ENCODE measurements at regions not wholly inside any gene's neighbourhood (a gene's known extent, or its start where the extent isn't known, plus 50 kb on each side); places are given as distances from the start of the nearest gene placed in this dataset.

DNA sequence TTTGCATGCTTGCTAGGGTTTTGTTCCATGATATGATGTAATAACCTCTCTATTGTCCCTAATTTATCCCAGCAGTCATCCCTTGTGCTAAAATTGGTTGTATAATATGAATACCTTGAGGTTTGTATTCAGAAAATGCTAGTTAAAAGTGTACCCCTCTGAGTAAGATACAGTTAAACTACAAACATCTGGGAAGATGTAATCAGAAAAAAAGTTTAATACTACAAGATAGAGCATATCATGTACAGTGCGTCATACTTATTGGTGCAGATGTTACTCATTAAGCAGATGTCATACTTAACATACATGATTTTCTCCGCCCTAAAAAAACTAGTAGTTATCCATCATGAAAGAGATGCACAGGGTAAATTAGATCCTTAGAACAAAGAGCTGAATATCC lies 336.1 kb upstream of the KCND2 start:
- ChIA-PET POLR2A (no interaction called here), CTCF (no interaction called here)
- TF ChIP-seq, protein P1, sequence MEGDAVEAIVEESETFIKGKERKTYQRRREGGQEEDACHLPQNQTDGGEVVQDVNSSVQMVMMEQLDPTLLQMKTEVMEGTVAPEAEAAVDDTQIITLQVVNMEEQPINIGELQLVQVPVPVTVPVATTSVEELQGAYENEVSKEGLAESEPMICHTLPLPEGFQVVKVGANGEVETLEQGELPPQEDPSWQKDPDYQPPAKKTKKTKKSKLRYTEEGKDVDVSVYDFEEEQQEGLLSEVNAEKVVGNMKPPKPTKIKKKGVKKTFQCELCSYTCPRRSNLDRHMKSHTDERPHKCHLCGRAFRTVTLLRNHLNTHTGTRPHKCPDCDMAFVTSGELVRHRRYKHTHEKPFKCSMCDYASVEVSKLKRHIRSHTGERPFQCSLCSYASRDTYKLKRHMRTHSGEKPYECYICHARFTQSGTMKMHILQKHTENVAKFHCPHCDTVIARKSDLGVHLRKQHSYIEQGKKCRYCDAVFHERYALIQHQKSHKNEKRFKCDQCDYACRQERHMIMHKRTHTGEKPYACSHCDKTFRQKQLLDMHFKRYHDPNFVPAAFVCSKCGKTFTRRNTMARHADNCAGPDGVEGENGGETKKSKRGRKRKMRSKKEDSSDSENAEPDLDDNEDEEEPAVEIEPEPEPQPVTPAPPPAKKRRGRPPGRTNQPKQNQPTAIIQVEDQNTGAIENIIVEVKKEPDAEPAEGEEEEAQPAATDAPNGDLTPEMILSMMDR (IDR thresholded peaks at IDR 0.05), result no peak
- DNase-seq (no peak), ATAC-seq (ENCODE audit: low read depth) (no peak)
- Mint-ChIP-seq H3K9me3 (no peaks in the 10 kb centered on the region), H3K36me3 (ENCODE audit: low read depth) (no peaks in the 10 kb centered on the region), H3K27me3 (no peaks in the 10 kb centered on the region), H3K27ac (no peak overlapping the region), H3K4me3 (no peak overlapping the region), H3K4me1 (no peaks in the 10 kb centered on the region)
- intact Hi-C loops (cut with micrococcal nuclease), result loop anchor here (5.0 kb wide), 2 partner anchors 620 to 785 kb away; no protein-coding TSS in a partner anchor

DNA sequence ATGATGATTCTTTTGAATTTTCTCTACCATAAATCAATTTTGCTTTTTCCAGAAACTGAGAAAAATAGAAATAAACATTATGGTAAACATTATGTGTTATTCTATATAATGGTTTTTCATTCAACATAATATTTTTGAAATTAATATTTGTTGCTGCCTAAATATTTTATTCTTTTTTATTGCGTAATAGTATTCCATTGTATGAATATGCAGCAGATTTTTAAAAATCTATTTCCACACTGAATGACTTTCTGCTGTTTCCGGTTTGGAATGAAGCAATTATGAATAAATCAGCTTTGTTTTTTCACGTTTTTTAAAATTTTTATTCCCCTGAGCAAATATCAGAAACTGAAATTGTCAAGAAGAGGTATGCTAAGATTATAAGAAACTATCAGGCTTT lies 335.2 kb upstream of the KCND2 start:
- ChIA-PET CTCF (no interaction called here), POLR2A (no interaction called here)
- H3K4me3 Mint-ChIP-seq, result no peak overlapping the region
- ATAC-seq (ENCODE audit: low read depth) (no peak), DNase-seq (no peak)
- no peaks in the 10 kb centered on the region for H3K9me3 Mint-ChIP-seq
- no peaks in the 10 kb centered on the region for H3K4me1 Mint-ChIP-seq
- TF ChIP-seq, protein P1 (IDR thresholded peaks at IDR 0.05), result no peak
- H3K27ac Mint-ChIP-seq, result no peak overlapping the region
- no peaks in the 10 kb centered on the region for H3K36me3 Mint-ChIP-seq (ENCODE audit: low read depth)
- intact Hi-C loops (cut with micrococcal nuclease), result loop anchor here (5.0 kb wide), 2 partner anchors 620 to 785 kb away; no protein-coding TSS in a partner anchor
- H3K27me3 Mint-ChIP-seq, result no peaks in the 10 kb centered on the region

DNA sequence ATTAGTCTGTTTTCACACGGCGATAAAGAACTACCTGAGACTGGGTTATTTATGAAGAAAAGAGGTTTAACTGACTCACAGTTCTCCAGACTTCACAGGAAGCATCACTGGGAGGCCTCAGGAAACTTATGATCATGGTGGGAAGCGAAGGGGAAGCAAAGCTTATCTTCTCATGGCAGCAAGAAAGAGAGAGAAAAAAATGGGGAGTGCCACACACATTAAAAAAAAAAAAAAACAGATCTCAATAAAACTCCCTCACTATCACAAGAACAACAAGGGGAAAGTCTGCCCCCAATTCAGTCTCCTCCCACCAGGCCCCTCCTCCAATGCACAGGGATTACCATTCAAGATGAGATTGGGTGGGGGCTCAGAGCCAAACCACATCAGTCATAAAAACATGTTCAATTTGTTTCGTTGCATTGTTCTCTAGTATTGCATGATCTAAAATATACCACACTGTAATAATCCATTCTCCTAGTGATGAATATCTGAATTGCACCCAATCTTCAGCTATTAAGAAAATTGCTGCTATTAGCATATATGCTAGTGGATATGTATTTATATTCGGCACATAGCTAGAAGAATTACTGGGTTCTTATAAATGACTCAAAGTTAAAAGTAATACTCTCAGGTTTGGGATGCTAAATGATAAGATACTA lies 328.9 kb upstream of the KCND2 start:
- DNase-seq, result no peak
- no peak for ATAC-seq (ENCODE audit: low read depth)
- no peak overlapping the region for H3K4me3 Mint-ChIP-seq
- TF ChIP-seq, protein P1 (IDR thresholded peaks at IDR 0.05), result no peak
- intact Hi-C loops (cut with micrococcal nuclease), result no loop called here
- H3K27me3 Mint-ChIP-seq, result no peaks in the 10 kb centered on the region
- CTCF ChIA-PET, result no interaction called here
- peaks cover 2% of the 10 kb centered on the region for H3K9me3 Mint-ChIP-seq
- H3K36me3 Mint-ChIP-seq (ENCODE audit: low read depth), result no peaks in the 10 kb centered on the region
- no peak overlapping the region for H3K27ac Mint-ChIP-seq
- no peaks in the 10 kb centered on the region for H3K4me1 Mint-ChIP-seq
- POLR2A ChIA-PET, result no interaction called here

- TF ChIP-seq, protein P1 (IDR thresholded peaks at IDR 0.05), result no peak
- Mint-ChIP-seq H3K9me3 (peaks cover 2% of the 10 kb centered on the region), H3K4me1 (no peaks in the 10 kb centered on the region), H3K36me3 (ENCODE audit: low read depth) (no peaks in the 10 kb centered on the region), H3K27me3 (no peaks in the 10 kb centered on the region), H3K27ac (no peak overlapping the region), H3K4me3 (no peak overlapping the region)
- DNase-seq, result no peak
- no peak for ATAC-seq (ENCODE audit: low read depth)
- CTCF ChIA-PET, result no interaction called here
- POLR2A ChIA-PET, result no interaction called here
- intact Hi-C loops (cut with micrococcal nuclease), result no loop called here
These were observed 328.4 kb upstream of the KCND2 start for GRCh38 chr7:119944601-119944972.

GRCh38 chr7:119945822-119946221 lies 327.2 kb upstream of the KCND2 start:
- TF ChIP-seq, protein P1 (IDR thresholded peaks at IDR 0.05), result no peak
- intact Hi-C loops (cut with micrococcal nuclease), result no loop called here
- DNase-seq (no peak), ATAC-seq (ENCODE audit: low read depth) (no peak)
- Mint-ChIP-seq H3K27me3 (no peaks in the 10 kb centered on the region), H3K4me1 (no peaks in the 10 kb centered on the region), H3K36me3 (ENCODE audit: low read depth) (no peaks in the 10 kb centered on the region), H3K9me3 (peaks cover 5% of the 10 kb centered on the region), H3K27ac (no peak overlapping the region), H3K4me3 (no peak overlapping the region)
- CTCF ChIA-PET, result no interaction called here
- POLR2A ChIA-PET, result no interaction called here
